ENCODE measurements at regions not wholly inside any gene's neighbourhood (a gene's known extent, or its start where the extent isn't known, plus 50 kb on each side); places are given as distances from the start of the nearest gene placed in this dataset.

GRCh38 chr20:41900201-41900691, 282.1 kb upstream of the CHD6 start:
- H3K36me3 ChIP-seq: no peaks in the 10 kb centered on the region

GRCh38 chr20:41897708-41898107, 279.5 kb upstream of the CHD6 start:
- no peak for DNase-seq
- intact Hi-C loops (cut with DNase I): no loop called here
- 72 to 86% (median 83%) methylated on average over 5 of the region's 5 CpGs for WGBS, 4 donors
- Histone ChIP-seq H3K36me3 (no peaks in the 10 kb centered on the region), H3K4me3 (no peak overlapping the region), H3K4me1 (no peaks in the 10 kb centered on the region), H3K27me3 (peaks cover 0 to 19% (median 0%) of the 10 kb centered on the region in 9 donors), H3K27ac (no peak overlapping the region), H3K9me3 (no peaks in the 10 kb centered on the region)
- no peak for TF ChIP-seq POLR2A (IDR thresholded peaks at IDR 0.05)
- no peak for ATAC-seq

More at GRCh38 chr20:41900201-41900691, 282.1 kb upstream of the CHD6 start:
- intact Hi-C loops (cut with DNase I): no loop called here
- Histone ChIP-seq H3K4me3 (no peak overlapping the region), H3K27me3 (peaks cover 0 to 19% (median 0%) of the 10 kb centered on the region in 9 donors), H3K9me3 (no peaks in the 10 kb centered on the region), H3K27ac (no peak overlapping the region), H3K4me1 (no peaks in the 10 kb centered on the region)
- no peak for TF ChIP-seq POLR2A (IDR thresholded peaks at IDR 0.05)
- TF ChIP-seq, protein P1, sequence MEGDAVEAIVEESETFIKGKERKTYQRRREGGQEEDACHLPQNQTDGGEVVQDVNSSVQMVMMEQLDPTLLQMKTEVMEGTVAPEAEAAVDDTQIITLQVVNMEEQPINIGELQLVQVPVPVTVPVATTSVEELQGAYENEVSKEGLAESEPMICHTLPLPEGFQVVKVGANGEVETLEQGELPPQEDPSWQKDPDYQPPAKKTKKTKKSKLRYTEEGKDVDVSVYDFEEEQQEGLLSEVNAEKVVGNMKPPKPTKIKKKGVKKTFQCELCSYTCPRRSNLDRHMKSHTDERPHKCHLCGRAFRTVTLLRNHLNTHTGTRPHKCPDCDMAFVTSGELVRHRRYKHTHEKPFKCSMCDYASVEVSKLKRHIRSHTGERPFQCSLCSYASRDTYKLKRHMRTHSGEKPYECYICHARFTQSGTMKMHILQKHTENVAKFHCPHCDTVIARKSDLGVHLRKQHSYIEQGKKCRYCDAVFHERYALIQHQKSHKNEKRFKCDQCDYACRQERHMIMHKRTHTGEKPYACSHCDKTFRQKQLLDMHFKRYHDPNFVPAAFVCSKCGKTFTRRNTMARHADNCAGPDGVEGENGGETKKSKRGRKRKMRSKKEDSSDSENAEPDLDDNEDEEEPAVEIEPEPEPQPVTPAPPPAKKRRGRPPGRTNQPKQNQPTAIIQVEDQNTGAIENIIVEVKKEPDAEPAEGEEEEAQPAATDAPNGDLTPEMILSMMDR (IDR thresholded peaks at IDR 0.05): no peak
- WGBS, 4 donors: 49 to 67% (median 58%) methylated on average over 4 of the region's 4 CpGs
- DNase-seq (no peak), ATAC-seq (no peak)

DNA sequence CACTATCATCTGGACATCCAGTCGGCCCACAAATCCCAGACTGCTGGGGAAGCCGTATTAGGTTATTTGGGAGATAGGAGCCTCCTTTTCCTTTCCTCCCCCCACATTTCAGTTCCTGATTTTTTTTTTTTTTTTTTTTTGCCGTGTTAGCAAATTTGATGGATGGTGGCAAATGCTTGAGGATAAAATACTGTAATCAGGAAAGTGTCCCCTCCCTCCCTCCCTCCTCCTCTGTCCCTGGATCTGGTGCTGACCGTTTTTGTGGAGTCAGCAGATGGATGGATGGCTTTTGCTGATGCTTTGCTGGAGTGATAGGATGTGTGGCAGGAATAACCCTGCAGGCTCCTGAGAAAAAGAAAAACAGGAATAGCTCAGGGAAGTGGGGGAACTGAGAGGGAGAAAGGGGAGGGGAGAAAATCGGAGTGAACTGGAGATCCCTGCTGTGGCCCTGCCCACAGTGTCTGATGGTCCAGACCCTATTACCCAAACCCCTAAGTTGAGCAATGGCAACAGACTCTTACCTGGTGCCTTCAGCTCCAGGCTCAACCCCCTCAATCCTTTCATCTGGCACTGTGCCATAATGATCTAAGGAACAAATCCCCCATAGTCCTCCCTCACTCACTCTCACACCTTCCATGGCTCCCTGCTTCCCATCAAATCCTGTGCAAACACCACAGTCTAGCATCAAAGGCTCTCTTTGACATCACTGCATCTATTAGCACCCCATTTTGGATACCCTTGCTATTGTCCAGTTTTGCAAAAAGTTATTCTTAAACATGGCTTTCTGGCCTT, 277.3 kb upstream of the CHD6 start:
- TF ChIP-seq POLR2A (IDR thresholded peaks at IDR 0.05): no peak
- TF ChIP-seq, protein P1 (IDR thresholded peaks at IDR 0.05): no peak
- 31 to 38% (median 32%) methylated on average over 5 of the region's 5 CpGs for WGBS, 4 donors
- H3K36me3 ChIP-seq: no peaks in the 10 kb centered on the region
- DNase-seq (no peak), ATAC-seq (no peak)
- no peak overlapping the region for H3K4me3 ChIP-seq
- no peaks in the 10 kb centered on the region for H3K4me1 ChIP-seq
- intact Hi-C loops (cut with DNase I): no loop called here
- H3K27me3 ChIP-seq: peaks cover 0 to 12% (median 0%) of the 10 kb centered on the region in 9 donors
- no peaks in the 10 kb centered on the region for H3K9me3 ChIP-seq
- no peak overlapping the region for H3K27ac ChIP-seq

GRCh38 chr20:41894255-41894963, 276.2 kb upstream of the CHD6 start:
- DNase-seq (no peak), ATAC-seq (no peak)
- Histone ChIP-seq H3K4me3 (no peak overlapping the region), H3K27ac (no peak overlapping the region), H3K4me1 (no peaks in the 10 kb centered on the region), H3K27me3 (peaks cover 0 to 12% (median 0%) of the 10 kb centered on the region in 9 donors), H3K36me3 (no peaks in the 10 kb centered on the region), H3K9me3 (no peaks in the 10 kb centered on the region)
- 82 to 84% (median 84%) methylated on average over 10 of the region's 10 CpGs for WGBS, 4 donors
- intact Hi-C loops (cut with DNase I): no loop called here
- TF ChIP-seq, protein P1 (IDR thresholded peaks at IDR 0.05): no peak
- TF ChIP-seq POLR2A (IDR thresholded peaks at IDR 0.05): no peak

All from heart left ventricle (tissue), 16 donors.